22Rv1 (cell line): ENCODE measurements at regions not wholly inside any gene's neighbourhood (a gene's known extent, or its start where the extent isn't known, plus 50 kb on each side); places are given as distances from the start of the nearest gene placed in this dataset.

Source experiments
- H3K27ac ChIP-seq: fragments of 450-650 bp; 2 replicates; pipeline ENCODE4 v1.5.1; 2017
- CTCF ChIP-seq: fragments of 450-650 bp; IDR thresholded peaks from 2 replicates; pipeline ENCODE4 v1.5.1; 2017; ENCODE audit warnings: mild to moderate bottlenecking
- ZFX ChIP-seq: fragments of 450-650 bp; IDR thresholded peaks from 2 replicates; pipeline ENCODE4 v1.6.1; 2017; ENCODE audit warnings: antibody characterized with exemption, borderline replicate concordance

DNA sequence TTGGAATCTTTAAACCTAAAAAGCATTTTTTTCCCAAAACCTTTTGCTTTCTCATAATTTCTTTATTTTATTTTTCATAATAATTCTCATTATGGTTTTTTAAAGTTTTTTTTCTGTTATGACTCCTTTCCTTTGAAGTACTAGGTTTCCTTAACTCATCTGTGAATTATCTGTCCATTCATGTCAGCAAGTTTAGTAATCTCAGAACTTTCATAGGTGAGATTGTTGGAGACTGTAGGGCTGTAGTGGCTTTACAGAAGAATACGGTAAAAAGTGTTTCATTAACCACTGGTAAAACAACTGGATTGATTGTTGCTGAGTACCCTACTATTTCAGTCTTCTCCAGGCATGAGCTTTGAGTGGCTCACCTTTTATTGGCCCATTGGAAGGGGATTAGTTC, 361.7 kb upstream of the PPP1R2C start:
- TF ChIP-seq CTCF, result no peak
- TF ChIP-seq ZFX, result no peak
- no peak overlapping the region for H3K27ac ChIP-seq

GRCh38 chrX:43140582-43140981, 362.6 kb upstream of the PPP1R2C start:
- H3K27ac ChIP-seq, result no peak overlapping the region
- no peak for TF ChIP-seq CTCF
- no peak for TF ChIP-seq ZFX

DNA sequence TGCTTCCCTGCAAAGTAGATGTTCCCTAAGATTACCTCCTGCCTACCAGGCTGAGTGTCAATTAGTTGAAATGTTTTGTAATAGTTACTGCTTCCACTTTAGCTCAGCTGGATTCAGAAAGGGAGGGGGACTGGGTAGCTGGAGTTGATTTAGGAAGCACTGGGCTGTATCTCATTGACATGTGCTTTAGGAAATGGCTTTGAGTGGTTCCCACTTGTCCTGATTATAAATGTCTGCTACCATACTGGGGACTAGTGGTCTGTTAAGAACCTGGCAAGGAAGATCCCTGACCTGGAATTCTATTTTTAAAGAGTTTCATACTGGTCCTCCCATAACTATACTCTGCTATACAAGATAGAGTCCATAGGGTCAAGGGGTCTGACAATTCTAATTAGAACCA, 363.9 kb upstream of the PPP1R2C start:
- no peak overlapping the region for H3K27ac ChIP-seq
- TF ChIP-seq ZFX, result no peak
- no peak for TF ChIP-seq CTCF

GRCh38 chrX:43148305-43148704, 370.3 kb upstream of the PPP1R2C start:
- no peak overlapping the region for H3K27ac ChIP-seq
- TF ChIP-seq CTCF (no peak), ZFX (no peak)

- H3K27ac ChIP-seq, result no peak overlapping the region
- TF ChIP-seq ZFX (no peak), CTCF (no peak)
These were observed 387.5 kb upstream of the PPP1R2C start for GRCh38 chrX:43165343-43165920.

DNA sequence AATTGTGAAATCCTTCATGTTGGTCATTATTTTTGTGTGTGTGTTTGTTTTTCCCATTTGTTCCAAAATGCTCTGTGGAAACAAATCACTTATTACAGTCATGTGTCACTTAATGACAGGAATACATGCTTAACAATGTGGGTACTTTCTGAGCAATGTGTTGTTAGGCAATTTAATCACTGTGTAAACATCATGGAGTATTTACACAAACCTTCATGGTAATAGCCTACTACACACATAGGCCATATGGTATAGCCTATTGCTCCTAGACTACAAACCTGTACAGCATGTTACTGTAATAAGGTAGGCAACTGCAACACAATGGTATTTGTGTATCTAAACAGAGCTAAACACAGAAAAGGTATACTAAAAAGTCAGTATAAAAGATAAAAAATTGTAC, 388.9 kb upstream of the PPP1R2C start:
- TF ChIP-seq CTCF, result no peak
- TF ChIP-seq ZFX, result no peak

GRCh38 chrX:43175434-43175833, 397.5 kb upstream of the PPP1R2C start:
- no peak overlapping the region for H3K27ac ChIP-seq
- no peak for TF ChIP-seq CTCF
- TF ChIP-seq ZFX, result no peak

More for the DNA sequence above, 388.9 kb upstream of the PPP1R2C start:
- no peak overlapping the region for H3K27ac ChIP-seq
